Right lobe of liver (tissue), 6 donors: ENCODE measurements at regions not wholly inside any gene's neighbourhood (a gene's known extent, or its start where the extent isn't known, plus 50 kb on each side); places are given as distances from the start of the nearest gene placed in this dataset.
A peak's percentile ranks its signal among the peaks of the same experiment; 100 is the strongest.

ENCODE experiments used
- ATAC-seq, 4 donors: fragments of 200-7000 bp; cut with Tn5 transposase; one replicate each; pipeline ENCODE4 v1.9.1; 2020; ENCODE audit warnings: mild to moderate bottlenecking in 4 of 4, moderate library complexity in 4 of 4
- DNase-seq, 3 donors: peaks; one replicate each; pipeline ENCODE4 v3.0.0-alpha.2; 2020
- H3K27ac ChIP-seq, 3 donors: fragments of 200-600 bp; one replicate each; pipeline ENCODE4 v1.8.0; 2022
- H3K27me3 ChIP-seq, 2 donors: fragments of 200-600 bp; one replicate each; pipeline ENCODE4 v1.8.0; 2022
- H3K36me3 ChIP-seq, 4 donors: fragments of 200-600 bp; sonication (generic) in 1 of 4; one replicate each; pipeline versions ENCODE4 v1.5.1 to v1.8.0; 2017 to 2022; ENCODE audit warnings: control low read depth in 1 of 4
- H3K4me1 ChIP-seq, 4 donors: fragments of 200-600 bp; sonication (generic) in 1 of 4; one replicate each; pipeline versions ENCODE4 v1.5.1 to v1.8.0; 2017 to 2022; ENCODE audit warnings: control low read depth in 1 of 4
- H3K4me3 ChIP-seq, 3 donors: fragments of 200-600 bp; one replicate each; pipeline ENCODE4 v1.8.0; 2022
- H3K9me3 ChIP-seq, 4 donors: fragments of 200-600 bp; sonication (generic) in 1 of 4; one replicate each; pipeline versions ENCODE4 v1.5.1 to v1.8.0; 2017 to 2022; ENCODE audit warnings: control low read depth in 1 of 4
- POLR2A ChIP-seq: fragments of 450-650 bp; IDR thresholded peaks from one replicate; pipeline ENCODE4 v1.6.1; 2017; ENCODE audit warnings: antibody characterized with exemption, mild to moderate bottlenecking
- WGBS: methylation state at CpG from one replicate; pipeline ENCODE4 v1.1.6; 2018; ENCODE audit warnings: low coverage, low lambda C conversion rate; ENCODE audit not compliant: insufficient coverage; ENCODE audit errors: missing lambda C conversion rate; 5-methylcytosine and 5-hydroxymethylcytosine counted together
- intact Hi-C, 2 donors: fragments of 100-400 bp; cut with DNase I; formaldehyde crosslinking; loops; one replicate each; pipeline versions ENCODE4 v1.11.2 to v1.14.1; 2022
- TF ChIP-seq, protein P1 (sequence below), 4 donors: fragments of 200-600 bp in 3 of 4; fragments of 450-650 bp in 1 of 4; IDR thresholded peaks; one replicate each; pipeline versions ENCODE4 v1.5.1 to v1.8.0; 2016 to 2022; ENCODE audit warnings: antibody characterized with exemption in 4 of 4, mild to moderate bottlenecking in 2 of 4
- donor health status: DM: no; HTN: yes; CAD: no.
- donor health status: DM: no; HTN: no; CAD: no.
- donor health status: DM: no; HTN: no; CAD: no.
- donor health status: DM: no; HTN: yes; CAD: no.
- donor health status: DM: no; HTN: yes; CAD: no.

DNA sequence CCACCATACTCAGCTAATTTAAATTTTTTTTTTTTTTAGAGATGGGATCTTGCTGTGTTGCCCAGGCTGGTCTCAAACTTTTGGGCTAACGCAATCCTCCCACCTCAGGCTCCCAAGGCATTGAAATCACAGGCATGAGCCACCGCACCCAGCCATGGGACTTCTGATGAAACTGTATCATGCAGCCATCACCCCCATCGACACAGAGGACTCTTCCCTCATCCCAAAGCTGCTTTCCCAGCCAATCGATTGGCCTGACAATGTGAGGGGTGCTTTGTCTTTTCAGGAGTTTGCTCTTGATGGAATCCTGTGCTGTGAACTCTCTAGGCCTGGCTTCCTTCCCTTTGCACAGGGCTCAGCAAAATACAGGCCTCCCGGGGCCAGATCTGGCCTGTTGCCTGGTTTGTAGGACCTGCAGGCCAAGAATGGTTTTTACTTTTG lies 59.6 kb upstream of the NCOR2 start:
- 42% methylated on average over 5 of the region's 5 CpGs for WGBS
- Histone ChIP-seq H3K4me1 (peaks cover 0 to 4% (median 0%) of the 10 kb centered on the region in 4 donors), H3K9me3 (no peaks in the 10 kb centered on the region), H3K4me3 (no peak overlapping the region), H3K36me3 (no peaks in the 10 kb centered on the region), H3K27ac (no peak overlapping the region), H3K27me3 (no peaks in the 10 kb centered on the region)
- no peak for TF ChIP-seq POLR2A
- TF ChIP-seq, protein P1, sequence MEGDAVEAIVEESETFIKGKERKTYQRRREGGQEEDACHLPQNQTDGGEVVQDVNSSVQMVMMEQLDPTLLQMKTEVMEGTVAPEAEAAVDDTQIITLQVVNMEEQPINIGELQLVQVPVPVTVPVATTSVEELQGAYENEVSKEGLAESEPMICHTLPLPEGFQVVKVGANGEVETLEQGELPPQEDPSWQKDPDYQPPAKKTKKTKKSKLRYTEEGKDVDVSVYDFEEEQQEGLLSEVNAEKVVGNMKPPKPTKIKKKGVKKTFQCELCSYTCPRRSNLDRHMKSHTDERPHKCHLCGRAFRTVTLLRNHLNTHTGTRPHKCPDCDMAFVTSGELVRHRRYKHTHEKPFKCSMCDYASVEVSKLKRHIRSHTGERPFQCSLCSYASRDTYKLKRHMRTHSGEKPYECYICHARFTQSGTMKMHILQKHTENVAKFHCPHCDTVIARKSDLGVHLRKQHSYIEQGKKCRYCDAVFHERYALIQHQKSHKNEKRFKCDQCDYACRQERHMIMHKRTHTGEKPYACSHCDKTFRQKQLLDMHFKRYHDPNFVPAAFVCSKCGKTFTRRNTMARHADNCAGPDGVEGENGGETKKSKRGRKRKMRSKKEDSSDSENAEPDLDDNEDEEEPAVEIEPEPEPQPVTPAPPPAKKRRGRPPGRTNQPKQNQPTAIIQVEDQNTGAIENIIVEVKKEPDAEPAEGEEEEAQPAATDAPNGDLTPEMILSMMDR (IDR thresholded peaks at IDR 0.05), result no peak
- DNase-seq, result no peak
- ATAC-seq, result peak; percentile 57 to 75 (median 61)
- intact Hi-C loops, result no loop called here

DNA sequence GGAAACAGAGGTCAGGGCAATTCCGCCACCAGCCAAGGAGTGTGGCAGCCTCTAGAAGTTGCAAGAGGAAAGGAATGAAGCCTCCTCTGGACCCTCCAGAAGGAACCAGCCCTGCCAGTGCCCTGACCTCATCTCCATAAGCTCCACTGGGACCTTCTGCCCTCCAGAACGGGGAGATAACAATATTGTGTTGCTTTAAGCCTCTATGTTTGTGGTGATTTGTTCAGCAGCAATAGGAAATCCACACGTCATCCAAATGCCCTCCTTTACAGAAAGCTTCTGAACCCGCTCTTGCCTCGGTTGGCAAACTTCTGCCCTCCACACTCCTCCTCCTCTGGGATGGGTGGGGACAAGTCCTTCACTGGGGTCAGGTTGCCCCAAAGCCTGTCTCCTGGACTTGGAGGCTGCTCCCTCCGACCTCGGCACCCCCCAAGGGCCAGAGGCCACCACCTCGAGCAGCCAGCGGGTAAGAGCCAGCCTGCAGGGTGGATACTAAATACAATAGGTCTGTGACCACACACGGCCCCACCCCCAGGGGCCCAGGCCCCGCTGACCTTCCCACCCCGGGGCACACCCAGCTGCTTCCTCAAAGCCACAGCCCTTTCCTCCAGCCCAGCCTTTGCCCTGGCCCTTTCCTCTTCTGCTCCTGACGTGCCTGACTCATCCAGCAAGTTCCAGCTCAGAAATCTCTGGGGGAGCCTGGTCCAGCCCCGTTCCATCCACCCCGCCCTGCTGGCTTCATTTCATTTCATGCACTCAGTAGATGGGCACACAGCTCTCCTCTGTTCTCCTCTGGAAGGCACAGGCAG lies 58.7 kb upstream of the NCOR2 start:
- TF ChIP-seq, protein P1 (IDR thresholded peaks at IDR 0.05), result no peak
- no peak for TF ChIP-seq POLR2A
- intact Hi-C loops, result no loop called here
- Histone ChIP-seq H3K36me3 (no peaks in the 10 kb centered on the region), H3K4me1 (peaks cover 0 to 4% (median 0%) of the 10 kb centered on the region in 4 donors), H3K27ac (peak overlapping the region in 2 of 3 donors; percentile 28 to 55), H3K4me3 (no peak overlapping the region), H3K27me3 (no peaks in the 10 kb centered on the region), H3K9me3 (no peaks in the 10 kb centered on the region)
- DNase-seq (peak; percentile 67 to 76 (median 71)), ATAC-seq (peak; percentile 79 to 88 (median 87))
- 55% methylated on average over 6 of the region's 15 CpGs for WGBS

DNA sequence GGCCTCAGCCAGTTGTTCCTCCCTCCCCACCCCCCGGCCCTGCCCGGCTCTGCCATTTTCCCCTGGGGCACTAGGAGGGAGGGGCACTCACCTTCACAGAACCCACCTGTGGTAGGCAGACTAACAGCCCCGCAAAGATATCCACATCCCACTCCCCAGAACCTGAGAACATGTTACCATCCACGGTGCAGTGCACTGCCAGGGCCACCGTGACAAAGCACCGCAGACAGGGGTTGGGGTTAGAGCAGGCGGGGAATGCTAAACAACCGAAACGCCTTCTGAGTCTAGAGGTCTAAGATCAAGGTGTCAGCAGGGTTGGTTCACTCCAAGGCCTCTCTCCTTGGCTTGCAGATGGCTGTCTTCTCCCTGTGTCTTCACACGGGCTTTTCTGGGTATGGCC lies 57.4 kb upstream of the NCOR2 start:
- DNase-seq (no peak), ATAC-seq (no peak)
- peaks cover 0 to 4% (median 0%) of the 10 kb centered on the region in 4 donors for H3K4me1 ChIP-seq
- no peak overlapping the region for H3K27ac ChIP-seq
- H3K27me3 ChIP-seq, result no peaks in the 10 kb centered on the region
- H3K4me3 ChIP-seq, result no peak overlapping the region
- intact Hi-C loops, result no loop called here
- no peaks in the 10 kb centered on the region for H3K36me3 ChIP-seq
- 100% methylated on average over 5 of the region's 10 CpGs for WGBS
- H3K9me3 ChIP-seq, result no peaks in the 10 kb centered on the region
- TF ChIP-seq POLR2A, result no peak
- TF ChIP-seq, protein P1 (IDR thresholded peaks at IDR 0.05), result no peak

DNA sequence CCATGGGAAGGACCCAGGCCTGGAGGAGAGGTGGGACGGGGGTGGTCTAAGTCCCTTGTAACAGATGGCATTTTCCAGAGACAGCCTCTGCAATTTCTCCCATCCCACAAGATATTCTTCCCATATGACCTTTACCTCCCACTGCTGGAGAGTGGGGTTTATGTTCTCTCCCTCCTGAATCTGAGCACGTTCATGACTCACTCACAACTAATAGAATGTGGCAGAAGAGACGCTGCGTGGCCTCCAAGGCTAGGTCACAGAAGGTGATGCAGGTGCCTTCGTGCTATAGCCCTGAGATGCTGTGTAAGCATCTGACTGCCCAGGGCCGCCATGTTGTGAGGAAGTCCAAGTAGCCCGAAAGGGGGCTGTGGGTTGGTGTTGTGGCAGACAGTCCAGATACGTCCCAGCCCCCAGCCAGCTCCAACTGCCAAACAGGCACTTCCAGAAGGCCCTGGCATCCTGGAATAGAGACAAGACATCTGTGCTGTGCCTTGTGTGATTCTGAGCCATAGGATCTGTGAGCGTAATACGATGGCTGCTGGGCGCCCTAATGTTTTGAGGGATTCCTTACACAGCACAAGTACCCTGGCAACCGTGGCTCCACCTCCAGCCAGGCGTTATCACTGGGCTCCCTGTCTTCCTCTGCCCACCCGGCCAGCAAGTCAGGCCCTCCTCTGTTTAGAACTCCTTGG lies 56.1 kb upstream of the NCOR2 start:
- Histone ChIP-seq H3K9me3 (no peaks in the 10 kb centered on the region), H3K27ac (no peak overlapping the region), H3K36me3 (no peaks in the 10 kb centered on the region), H3K27me3 (no peaks in the 10 kb centered on the region), H3K4me3 (no peak overlapping the region), H3K4me1 (peaks cover 0 to 4% (median 0%) of the 10 kb centered on the region in 4 donors)
- WGBS, result 94% methylated on average over 5 of the region's 14 CpGs
- ATAC-seq (no peak), DNase-seq (no peak)
- no peak for TF ChIP-seq POLR2A
- intact Hi-C loops, result no loop called here

- no CpG with 5 or more reads among the region's 10 CpGs for WGBS
- intact Hi-C loops, result no loop called here
- H3K27ac ChIP-seq, result no peak overlapping the region
Measured at GRCh38 chr12:124622764-124623163, 55.4 kb upstream of the NCOR2 start.

More at GRCh38 chr12:124622764-124623163, 55.4 kb upstream of the NCOR2 start:
- Histone ChIP-seq H3K4me3 (no peak overlapping the region), H3K27me3 (no peaks in the 10 kb centered on the region), H3K9me3 (no peaks in the 10 kb centered on the region), H3K36me3 (no peaks in the 10 kb centered on the region), H3K4me1 (peaks cover 0 to 4% (median 0%) of the 10 kb centered on the region in 4 donors)
- no peak for ATAC-seq
- TF ChIP-seq, protein P1 (IDR thresholded peaks at IDR 0.05), result no peak
- no peak for TF ChIP-seq POLR2A
- no peak for DNase-seq
